DND-41 (cell line): ENCODE measurements at regions not wholly inside any gene's neighbourhood (a gene's known extent, or its start where the extent isn't known, plus 50 kb on each side); places are given as distances from the start of the nearest gene placed in this dataset.

Experiments used
- ATAC-seq: fragments of 200-7000 bp; cut with Tn5 transposase; 3 replicates; pipeline ENCODE4 v1.9.1; 2021; ENCODE audit warnings: low read depth; ENCODE audit not compliant: insufficient read depth
- DNase-seq: peaks from one replicate; pipeline ENCODE4 v3.0.0-alpha.2; 2020
- H2AFZ ChIP-seq: 2 replicates; pipeline ENCODE4 v1.6.0; 2012; ENCODE audit warnings: low read depth, low read length
- H3K27ac ChIP-seq: 2 replicates; pipeline ENCODE4 v1.5.1; 2012; ENCODE audit warnings: low read length, inconsistent platforms
- H3K27me3 ChIP-seq: fragments of 200-600 bp; sonication (generic); 2 replicates; pipeline ENCODE4 v1.6.0; 2012; ENCODE audit warnings: low read length, mild to moderate bottlenecking, inconsistent platforms; ENCODE audit not compliant: insufficient read depth, poor library complexity
- H3K36me3 ChIP-seq: 2 replicates; pipeline ENCODE4 v1.5.1; 2012; ENCODE audit warnings: low read length, inconsistent platforms; ENCODE audit not compliant: insufficient read depth
- H3K4me1 ChIP-seq: 2 replicates; pipeline ENCODE4 v1.5.1; 2012; ENCODE audit warnings: mild to moderate bottlenecking, low read length; ENCODE audit not compliant: insufficient read depth
- H3K4me2 ChIP-seq: 2 replicates; pipeline ENCODE4 v1.6.0; 2012; ENCODE audit warnings: mild to moderate bottlenecking, moderate library complexity, low read length, inconsistent platforms; ENCODE audit not compliant: insufficient read depth
- H3K4me3 ChIP-seq, 2 experiments: fragments of 200-600 bp in 1 of 2; shearing (Covaris generic) in 1 of 2; 2 replicates each; pipeline ENCODE4 v1.5.1; 2012 to 2016; ENCODE audit warnings: inconsistent platforms in 2 of 2, low read length in 2 of 2, mild to moderate bottlenecking in 2 of 2, low read depth in 1 of 2, moderate library complexity in 1 of 2
- H3K79me2 ChIP-seq: 2 replicates; pipeline ENCODE4 v1.6.0; 2012; ENCODE audit warnings: low read length, inconsistent platforms; ENCODE audit not compliant: insufficient read depth
- H3K9ac ChIP-seq: 2 replicates; pipeline ENCODE4 v1.6.0; 2012; ENCODE audit warnings: low read depth, mild to moderate bottlenecking, inconsistent platforms, low read length, moderate library complexity
- H3K9me3 ChIP-seq: 2 replicates; pipeline ENCODE4 v1.5.1; 2012; ENCODE audit warnings: low read length, moderate library complexity, mild to moderate bottlenecking, inconsistent platforms; ENCODE audit not compliant: insufficient read depth, severe bottlenecking
- H4K20me1 ChIP-seq: 2 replicates; pipeline ENCODE4 v1.6.0; 2012; ENCODE audit warnings: low read length; ENCODE audit not compliant: insufficient read depth
- CTCF ChIP-seq: IDR thresholded peaks from 2 replicates; pipeline ENCODE4 v1.5.1; 2012; ENCODE audit warnings: borderline replicate concordance, low read length, moderate library complexity, mild to moderate bottlenecking; ENCODE audit not compliant: poor library complexity, severe bottlenecking; ENCODE audit errors: extremely low read depth
- EZH2 ChIP-seq: IDR thresholded peaks from 3 replicates; pipeline ENCODE4 v1.6.1; 2012; ENCODE audit warnings: borderline replicate concordance, low read depth, mild to moderate bottlenecking, moderate library complexity, low read length, inconsistent platforms; ENCODE audit not compliant: severe bottlenecking

DNA sequence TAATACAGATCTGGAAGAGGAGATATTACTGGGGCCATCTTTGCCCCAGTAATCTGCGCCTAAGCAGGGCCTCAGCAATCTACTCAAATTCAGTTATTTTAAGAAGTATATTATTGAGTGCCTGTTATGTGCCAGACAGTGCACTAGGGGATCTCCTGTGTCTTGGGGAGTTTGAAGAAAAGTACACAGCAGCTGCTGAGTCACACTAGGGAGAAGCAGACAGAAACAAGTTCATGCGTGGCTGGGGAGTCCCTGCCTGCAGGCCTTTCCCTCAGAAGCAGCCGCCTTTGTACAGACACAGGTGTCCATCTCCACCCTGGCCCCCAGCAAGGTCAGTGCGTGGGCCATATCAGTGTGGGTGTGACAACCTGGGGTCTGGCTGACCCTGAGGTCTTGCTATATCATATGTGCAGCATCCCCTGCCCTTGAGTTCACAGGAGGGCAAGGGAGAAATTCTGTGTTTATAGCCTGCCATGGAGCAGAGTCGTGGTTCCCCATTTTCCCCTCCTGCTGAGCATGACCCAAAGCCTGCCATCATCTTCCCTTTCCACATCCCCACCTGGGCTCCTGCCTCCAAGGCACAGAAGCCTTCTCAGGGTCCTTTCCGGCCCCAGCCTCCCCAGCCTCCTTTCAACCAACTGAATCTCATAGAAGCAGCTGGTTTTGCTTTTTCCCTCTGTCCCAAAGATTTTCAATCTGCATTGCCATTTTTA lies 229.9 kb upstream of the SDK2 start:
- Histone ChIP-seq H3K36me3 (no peaks in the 10 kb centered on the region), H2AFZ (no peak overlapping the region), H3K79me2 (no peaks in the 10 kb centered on the region), H3K27me3 (no peaks in the 10 kb centered on the region), H3K4me2 (no peak overlapping the region), H4K20me1 (no peaks in the 10 kb centered on the region), H3K27ac (no peak overlapping the region), H3K9me3 (no peaks in the 10 kb centered on the region), H3K4me3 (no peak overlapping the region), H3K9ac (no peak overlapping the region), H3K4me1 (no peaks in the 10 kb centered on the region)
- ATAC-seq: no peak
- TF ChIP-seq EZH2: no peak
- no peak for TF ChIP-seq CTCF
- DNase-seq: no peak

DNA sequence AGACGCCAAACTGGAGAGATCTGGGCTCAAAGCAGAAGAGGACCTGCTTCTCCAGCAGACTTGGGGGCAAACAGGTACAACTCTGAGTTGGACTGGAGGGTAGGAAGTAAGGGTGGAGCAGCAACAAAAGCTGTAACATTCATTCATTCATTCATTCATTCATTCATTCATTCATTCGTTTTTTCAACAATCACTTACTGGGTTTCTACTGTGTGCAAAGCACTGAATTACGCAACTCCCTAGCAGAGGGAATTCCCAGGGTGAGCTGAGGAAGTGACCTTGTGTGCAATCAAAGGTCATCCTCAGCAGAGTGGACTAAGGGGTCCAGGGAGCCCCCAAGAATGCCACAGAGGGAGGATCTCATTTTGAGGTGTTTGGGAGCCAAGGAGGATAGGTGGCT lies 231.1 kb upstream of the SDK2 start:
- no peaks in the 10 kb centered on the region for H3K4me1 ChIP-seq
- no peak for DNase-seq
- no peaks in the 10 kb centered on the region for H3K36me3 ChIP-seq
- H3K27ac ChIP-seq: no peak overlapping the region
- no peaks in the 10 kb centered on the region for H3K9me3 ChIP-seq
- no peak overlapping the region for H2AFZ ChIP-seq
- ATAC-seq: no peak
- no peaks in the 10 kb centered on the region for H4K20me1 ChIP-seq
- TF ChIP-seq CTCF (no peak), EZH2 (no peak)
- H3K27me3 ChIP-seq: peaks cover 5% of the 10 kb centered on the region
- no peaks in the 10 kb centered on the region for H3K79me2 ChIP-seq
- no peak overlapping the region for H3K9ac ChIP-seq
- H3K4me2 ChIP-seq: no peak overlapping the region
- H3K4me3 ChIP-seq: no peak overlapping the region

DNA sequence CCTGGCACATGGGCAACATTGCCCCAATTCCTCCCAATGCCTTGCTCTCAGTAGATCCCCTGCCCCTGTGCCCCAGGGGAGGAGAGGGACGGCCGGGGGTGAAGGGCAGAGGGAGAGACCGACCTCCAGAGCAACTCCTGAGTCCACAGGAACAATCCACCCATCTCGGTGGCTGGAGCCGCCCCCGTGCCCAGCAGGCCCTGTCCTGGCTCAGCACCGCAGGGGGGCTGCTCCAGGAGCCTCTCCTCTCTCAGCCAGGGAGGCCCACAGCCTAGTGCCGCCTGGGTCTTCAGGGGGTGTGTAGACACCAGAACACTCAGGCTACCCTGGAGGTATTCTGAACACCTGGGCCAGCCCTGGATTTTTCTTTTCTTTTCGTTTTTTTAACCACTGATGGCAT lies 233.7 kb upstream of the SDK2 start:
- no peak for ATAC-seq
- peaks cover 5% of the 10 kb centered on the region; the same call in 1 of the 2 replicates for H4K20me1 ChIP-seq
- H3K79me2 ChIP-seq: no peaks in the 10 kb centered on the region
- no peak overlapping the region for H3K4me3 ChIP-seq
- peaks cover 5% of the 10 kb centered on the region for H3K27me3 ChIP-seq
- DNase-seq: no peak
- H2AFZ ChIP-seq: no peak overlapping the region
- no peaks in the 10 kb centered on the region for H3K36me3 ChIP-seq
- H3K9ac ChIP-seq: no peak overlapping the region
- H3K4me2 ChIP-seq: no peak overlapping the region
- TF ChIP-seq EZH2: no peak
- no peak for TF ChIP-seq CTCF
- no peaks in the 10 kb centered on the region for H3K9me3 ChIP-seq
- no peaks in the 10 kb centered on the region for H3K4me1 ChIP-seq
- no peak overlapping the region for H3K27ac ChIP-seq

GRCh38 chr17:73878923-73879322 lies 234.7 kb upstream of the SDK2 start:
- H2AFZ ChIP-seq: no peak overlapping the region
- no peaks in the 10 kb centered on the region for H3K4me1 ChIP-seq
- TF ChIP-seq CTCF: no peak
- TF ChIP-seq EZH2: no peak
- no peaks in the 10 kb centered on the region for H3K79me2 ChIP-seq
- no peak overlapping the region for H3K9ac ChIP-seq
- no peak for ATAC-seq
- peaks cover 5% of the 10 kb centered on the region for H4K20me1 ChIP-seq
- H3K4me2 ChIP-seq: no peak overlapping the region
- DNase-seq: no peak
- H3K27me3 ChIP-seq: peaks cover 5% of the 10 kb centered on the region
- H3K27ac ChIP-seq: no peak overlapping the region
- no peaks in the 10 kb centered on the region for H3K36me3 ChIP-seq
- no peak overlapping the region for H3K4me3 ChIP-seq
- H3K9me3 ChIP-seq: no peaks in the 10 kb centered on the region
